K562 (cell line): ENCODE measurements at regions not wholly inside any gene's neighbourhood (a gene's known extent, or its start where the extent isn't known, plus 50 kb on each side); places are given as distances from the start of the nearest gene placed in this dataset.

Source experiments
- ATF4 ChIP-seq: fragments of 450-650 bp; formaldehyde crosslinking; IDR thresholded peaks from 2 replicates; pipeline ENCODE4 v1.4.0; 2022; ENCODE audit warnings: mild to moderate bottlenecking, moderate library complexity
- BACH1 ChIP-seq: fragments of 200-800 bp; sonication (Bioruptor generic); IDR thresholded peaks from 2 replicates; pipeline ENCODE4 v1.6.1; 2016; ENCODE audit warnings: missing genetic modification characterization, missing compliant biosample characterization
- CHD4 ChIP-seq: fragments of 200-600 bp; sonication (generic); IDR thresholded peaks from 3 replicates; pipeline ENCODE4 v1.6.1; 2012; ENCODE audit warnings: low read depth, mild to moderate bottlenecking, mixed read lengths, low read length, inconsistent platforms; ENCODE audit not compliant: insufficient read depth, insufficient replicate concordance, poor library complexity, severe bottlenecking
- CSDE1 ChIP-seq, 2 experiments: fragments of 450-650 bp; IDR thresholded peaks; 2 replicates each; pipeline ENCODE4 v1.6.1; 2016; ENCODE audit warnings: mild to moderate bottlenecking in 1 of 2
- E2F5 ChIP-seq: sonication (generic); formaldehyde crosslinking; IDR thresholded peaks from 2 replicates; pipeline ENCODE4 v1.8.0; 2022; ENCODE audit warnings: mild to moderate bottlenecking, missing genetic modification reagents
- E2F8 ChIP-seq: fragments of 450-650 bp; IDR thresholded peaks from 2 replicates; pipeline ENCODE4 v1.7.1; 2018; ENCODE audit warnings: mild to moderate bottlenecking, low read depth; ENCODE audit not compliant: partially characterized antibody
- EZH2 ChIP-seq: IDR thresholded peaks from 2 replicates; pipeline ENCODE4 v1.6.1; 2012; ENCODE audit warnings: low read depth, mild to moderate bottlenecking, inconsistent platforms, low read length, borderline replicate concordance
- GTF2E2 ChIP-seq: fragments of 200-800 bp; sonication (Bioruptor generic); IDR thresholded peaks from 2 replicates; pipeline ENCODE4 v1.6.1; 2016; ENCODE audit warnings: missing genetic modification characterization, missing compliant biosample characterization
- HMG20B ChIP-seq: fragments of 250-450 bp; sonication (Bioruptor Pico); IDR thresholded peaks from 2 replicates; pipeline ENCODE4 v1.5.0; 2021; ENCODE audit warnings: mild to moderate bottlenecking
- KAT2B ChIP-seq: IDR thresholded peaks from one replicate; pipeline ENCODE4 v1.6.1; 2012; ENCODE audit warnings: low read depth, mild to moderate bottlenecking, control low read depth, inconsistent platforms, low read length, moderate library complexity
- PRMT5 ChIP-seq: sonication (generic); formaldehyde crosslinking; IDR thresholded peaks from 2 replicates; pipeline ENCODE4 v1.5.0; 2020; ENCODE audit warnings: missing genetic modification reagents
- PTRF ChIP-seq: fragments of 450-650 bp; IDR thresholded peaks from 2 replicates; pipeline ENCODE4 v1.6.1; 2016; ENCODE audit warnings: mild to moderate bottlenecking, missing genetic modification characterization, missing compliant biosample characterization
- PTTG1 ChIP-seq: fragments of 450-650 bp; IDR thresholded peaks from 2 replicates; pipeline ENCODE4 v1.6.1; 2016; ENCODE audit warnings: low read depth, mild to moderate bottlenecking, missing genetic modification characterization, missing compliant biosample characterization
- RFX7 ChIP-seq: fragments of 250-450 bp; sonication (Bioruptor Pico); IDR thresholded peaks from 2 replicates; pipeline ENCODE4 v1.5.1; 2021; ENCODE audit warnings: mild to moderate bottlenecking
- TBL1XR1 ChIP-seq, 2 experiments: IDR thresholded peaks; 2 replicates each; pipeline ENCODE4 v1.6.1; 2012; ENCODE audit warnings: improper control_type of control experiment in 2 of 2, low read length in 2 of 2, mild to moderate bottlenecking in 1 of 2
- TCF7L2 ChIP-seq: fragments of 150-350 bp; IDR thresholded peaks from 2 replicates; pipeline ENCODE4 v1.6.1; 2016; ENCODE audit warnings: low read depth, mild to moderate bottlenecking, low read length, moderate library complexity
- XRCC3 ChIP-seq: fragments of 450-650 bp; IDR thresholded peaks from 2 replicates; pipeline ENCODE4 v1.6.1; 2017; ENCODE audit warnings: mild to moderate bottlenecking, moderate library complexity
- ZBTB1 ChIP-seq: sonication (generic); formaldehyde crosslinking; IDR thresholded peaks from 2 replicates; pipeline ENCODE4 v1.8.1; 2023; ENCODE audit warnings: missing genetic modification reagents, low read depth, mild to moderate bottlenecking, borderline replicate concordance
- ZKSCAN1 ChIP-seq: fragments of 150-350 bp; IDR thresholded peaks from 2 replicates; pipeline ENCODE4 v1.6.1; 2016; ENCODE audit warnings: low read depth, low read length
- ZNF140 ChIP-seq: fragments of 250-450 bp; sonication (Bioruptor Pico); IDR thresholded peaks from 2 replicates; pipeline ENCODE4 v1.8.0; 2021; ENCODE audit warnings: moderate library complexity, mild to moderate bottlenecking, inconsistent platforms
- ZNF695 ChIP-seq: fragments of 450-650 bp; formaldehyde crosslinking; IDR thresholded peaks from 2 replicates; pipeline ENCODE4 v1.4.0; 2020; ENCODE audit warnings: mild to moderate bottlenecking, moderate library complexity
- ZNF766 ChIP-seq: fragments of 200-800 bp; sonication (Bioruptor generic); conservative IDR thresholded peaks from 2 replicates; pipeline ENCODE4 v1.6.1; 2016; ENCODE audit warnings: missing genetic modification characterization, missing compliant biosample characterization
- TF ChIP-seq, protein P1 (sequence below): fragments of 450-650 bp; IDR thresholded peaks from 2 replicates; pipeline ENCODE4 v1.6.1; 2018; ENCODE audit not compliant: partially characterized antibody

DNA sequence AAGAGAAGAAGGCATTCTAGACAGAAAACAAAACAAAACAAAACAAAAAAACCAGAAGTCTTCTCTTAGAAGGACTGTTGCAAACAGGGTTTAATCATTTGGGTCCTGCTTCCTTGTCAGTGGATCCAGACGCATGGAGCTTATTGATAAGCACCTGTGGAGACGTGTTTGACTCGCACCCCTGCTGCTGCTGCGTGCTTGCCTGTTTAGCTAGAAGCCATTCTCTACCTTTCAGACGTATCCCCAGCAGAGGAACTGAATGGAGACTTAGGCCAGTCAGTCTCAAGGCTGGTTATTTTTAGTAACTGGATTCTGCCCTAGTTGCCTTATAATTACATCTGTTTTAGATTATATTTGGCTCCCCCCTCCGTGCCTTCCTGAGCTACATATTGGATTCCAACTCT, 186.1 kb upstream of the EEA1 start (continued):
- TF ChIP-seq TBL1XR1 (IDR thresholded peaks at IDR 0.05; ENCODE audit: low read length in 2 of 2) (peak; percentile 80 to 83; a peak in 3 of 4 replicates), TCF7L2 (no peak), ZNF766 (peak; percentile 52), ZNF140 (CRISPR knock-in tag) (no peak), E2F5 (no peak), ZBTB1 (CRISPR knock-in tag) (no peak), ZKSCAN1 (no peak), CHD4 (no peak), EZH2 (no peak), PTRF (tag) (no peak), BACH1 (tag) (no peak), RFX7 (no peak), PRMT5 (CRISPR knock-in tag) (no peak), HMG20B (CRISPR knock-in tag) (no peak), GTF2E2 (tag) (no peak), XRCC3 (no peak), PTTG1 (tag) (no peak), KAT2B (no peak), E2F8 (no peak), ATF4 (CRISPR knock-in tag) (no peak), ZNF695 (no peak), CSDE1 (IDR thresholded peaks at IDR 0.05) (no peak)
- TF ChIP-seq, protein P1, sequence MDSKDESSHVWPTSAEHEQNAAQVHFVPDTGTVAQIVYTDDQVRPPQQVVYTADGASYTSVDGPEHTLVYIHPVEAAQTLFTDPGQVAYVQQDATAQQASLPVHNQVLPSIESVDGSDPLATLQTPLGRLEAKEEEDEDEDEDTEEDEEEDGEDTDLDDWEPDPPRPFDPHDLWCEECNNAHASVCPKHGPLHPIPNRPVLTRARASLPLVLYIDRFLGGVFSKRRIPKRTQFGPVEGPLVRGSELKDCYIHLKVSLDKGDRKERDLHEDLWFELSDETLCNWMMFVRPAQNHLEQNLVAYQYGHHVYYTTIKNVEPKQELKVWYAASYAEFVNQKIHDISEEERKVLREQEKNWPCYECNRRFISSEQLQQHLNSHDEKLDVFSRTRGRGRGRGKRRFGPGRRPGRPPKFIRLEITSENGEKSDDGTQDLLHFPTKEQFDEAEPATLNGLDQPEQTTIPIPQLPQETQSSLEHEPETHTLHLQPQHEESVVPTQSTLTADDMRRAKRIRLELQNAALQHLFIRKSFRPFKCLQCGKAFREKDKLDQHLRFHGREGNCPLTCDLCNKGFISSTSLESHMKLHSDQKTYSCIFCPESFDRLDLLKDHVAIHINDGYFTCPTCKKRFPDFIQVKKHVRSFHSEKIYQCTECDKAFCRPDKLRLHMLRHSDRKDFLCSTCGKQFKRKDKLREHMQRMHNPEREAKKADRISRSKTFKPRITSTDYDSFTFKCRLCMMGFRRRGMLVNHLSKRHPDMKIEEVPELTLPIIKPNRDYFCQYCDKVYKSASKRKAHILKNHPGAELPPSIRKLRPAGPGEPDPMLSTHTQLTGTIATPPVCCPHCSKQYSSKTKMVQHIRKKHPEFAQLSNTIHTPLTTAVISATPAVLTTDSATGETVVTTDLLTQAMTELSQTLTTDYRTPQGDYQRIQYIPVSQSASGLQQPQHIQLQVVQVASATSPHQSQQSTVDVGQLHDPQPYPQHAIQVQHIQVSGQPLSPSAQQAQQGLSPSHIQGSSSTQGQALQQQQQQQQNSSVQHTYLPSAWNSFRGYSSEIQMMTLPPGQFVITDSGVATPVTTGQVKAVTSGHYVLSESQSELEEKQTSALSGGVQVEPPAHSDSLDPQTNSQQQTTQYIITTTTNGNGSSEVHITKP = no peak
